ENCODE measurements at regions not wholly inside any gene's neighbourhood (a gene's known extent, or its start where the extent isn't known, plus 50 kb on each side); places are given as distances from the start of the nearest gene placed in this dataset.
"Not testable (repeated sequence)": the region's sequence is repeated elsewhere in the genome, so short reads cannot be mapped to it uniquely, and the experiment has no call there.

DNA sequence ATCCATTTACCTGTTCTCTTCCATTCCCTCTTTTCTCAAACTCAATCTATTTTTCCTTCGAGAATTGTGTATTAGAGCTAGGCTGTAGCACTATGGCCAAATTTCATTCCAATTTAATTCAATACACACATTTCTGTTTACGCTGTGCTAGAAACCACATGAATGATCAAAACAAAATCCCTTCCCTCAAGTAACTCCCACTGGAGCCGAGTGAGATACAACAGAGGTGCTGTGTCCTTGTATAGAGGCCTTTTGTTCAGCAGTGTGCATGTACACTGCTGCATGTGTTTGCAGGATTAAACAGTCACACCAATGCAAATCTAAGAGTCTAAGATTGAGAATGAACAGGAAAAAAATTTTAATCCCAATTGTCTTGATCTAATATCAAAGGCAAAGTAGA, 734.2 kb downstream of the RAPGEF2 start:
- TF ChIP-seq, protein P1, sequence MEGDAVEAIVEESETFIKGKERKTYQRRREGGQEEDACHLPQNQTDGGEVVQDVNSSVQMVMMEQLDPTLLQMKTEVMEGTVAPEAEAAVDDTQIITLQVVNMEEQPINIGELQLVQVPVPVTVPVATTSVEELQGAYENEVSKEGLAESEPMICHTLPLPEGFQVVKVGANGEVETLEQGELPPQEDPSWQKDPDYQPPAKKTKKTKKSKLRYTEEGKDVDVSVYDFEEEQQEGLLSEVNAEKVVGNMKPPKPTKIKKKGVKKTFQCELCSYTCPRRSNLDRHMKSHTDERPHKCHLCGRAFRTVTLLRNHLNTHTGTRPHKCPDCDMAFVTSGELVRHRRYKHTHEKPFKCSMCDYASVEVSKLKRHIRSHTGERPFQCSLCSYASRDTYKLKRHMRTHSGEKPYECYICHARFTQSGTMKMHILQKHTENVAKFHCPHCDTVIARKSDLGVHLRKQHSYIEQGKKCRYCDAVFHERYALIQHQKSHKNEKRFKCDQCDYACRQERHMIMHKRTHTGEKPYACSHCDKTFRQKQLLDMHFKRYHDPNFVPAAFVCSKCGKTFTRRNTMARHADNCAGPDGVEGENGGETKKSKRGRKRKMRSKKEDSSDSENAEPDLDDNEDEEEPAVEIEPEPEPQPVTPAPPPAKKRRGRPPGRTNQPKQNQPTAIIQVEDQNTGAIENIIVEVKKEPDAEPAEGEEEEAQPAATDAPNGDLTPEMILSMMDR (IDR thresholded peaks at IDR 0.05; ENCODE audit: low read depth, low read length, missing control alignments): no peak
- H3K4me3 ChIP-seq (ENCODE audit: low read depth, low read length): no peak overlapping the region
- in situ Hi-C loops (cut with HindIII; ENCODE audit: low sequenced_read_pairs): no loop called here
- DNase-seq (ENCODE audit: low read depth): no peak

DNA sequence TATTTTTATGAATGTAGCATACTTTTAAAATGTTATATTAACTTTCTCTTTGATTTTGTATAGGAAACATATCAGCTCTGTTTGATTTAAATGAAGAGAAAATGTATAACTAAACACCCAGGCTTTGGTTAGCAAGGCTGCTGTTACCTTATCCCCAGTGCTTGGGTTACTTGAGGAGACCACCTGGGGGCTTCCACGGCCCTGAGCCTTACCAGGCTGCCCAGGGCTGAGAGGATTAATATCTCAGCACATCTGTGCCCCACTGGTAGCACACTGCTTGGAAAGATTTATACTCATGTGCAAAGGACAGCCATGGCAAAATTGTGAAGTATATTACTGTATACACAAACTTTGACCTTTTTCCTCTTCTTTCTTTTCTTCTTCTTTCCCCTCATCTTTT, 752.9 kb downstream of the RAPGEF2 start:
- TF ChIP-seq, protein P1 (IDR thresholded peaks at IDR 0.05; ENCODE audit: low read depth, low read length, missing control alignments): no peak
- no peak for DNase-seq (ENCODE audit: low read depth)
- no peak overlapping the region for H3K4me3 ChIP-seq (ENCODE audit: low read depth, low read length)
- in situ Hi-C loops (cut with HindIII; ENCODE audit: low sequenced_read_pairs): no loop called here

DNA sequence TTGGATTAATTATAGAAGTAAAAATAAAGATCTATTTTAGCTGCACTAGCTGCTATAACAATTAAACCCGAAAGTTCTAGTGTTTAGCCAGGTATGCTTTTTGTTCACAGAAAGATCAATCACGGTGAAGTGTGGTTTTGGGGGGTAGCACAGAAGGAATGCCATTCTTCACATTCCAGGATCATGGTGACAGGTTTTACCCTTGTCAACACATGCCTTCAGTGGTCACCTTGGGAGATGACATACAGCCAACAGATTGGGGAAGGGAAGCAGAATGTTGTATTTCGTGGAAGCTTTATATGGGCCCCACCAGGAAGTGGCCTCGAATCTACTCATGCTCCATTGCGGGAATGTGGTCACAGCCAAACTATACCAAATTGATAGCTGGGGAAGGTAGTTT, 753.6 kb downstream of the RAPGEF2 start:
- TF ChIP-seq, protein P1 (IDR thresholded peaks at IDR 0.05; ENCODE audit: low read depth, low read length, missing control alignments): no peak
- H3K4me3 ChIP-seq (ENCODE audit: low read depth, low read length): no peak overlapping the region
- DNase-seq (ENCODE audit: low read depth): no peak
- in situ Hi-C loops (cut with HindIII; ENCODE audit: low sequenced_read_pairs): no loop called here

DNA sequence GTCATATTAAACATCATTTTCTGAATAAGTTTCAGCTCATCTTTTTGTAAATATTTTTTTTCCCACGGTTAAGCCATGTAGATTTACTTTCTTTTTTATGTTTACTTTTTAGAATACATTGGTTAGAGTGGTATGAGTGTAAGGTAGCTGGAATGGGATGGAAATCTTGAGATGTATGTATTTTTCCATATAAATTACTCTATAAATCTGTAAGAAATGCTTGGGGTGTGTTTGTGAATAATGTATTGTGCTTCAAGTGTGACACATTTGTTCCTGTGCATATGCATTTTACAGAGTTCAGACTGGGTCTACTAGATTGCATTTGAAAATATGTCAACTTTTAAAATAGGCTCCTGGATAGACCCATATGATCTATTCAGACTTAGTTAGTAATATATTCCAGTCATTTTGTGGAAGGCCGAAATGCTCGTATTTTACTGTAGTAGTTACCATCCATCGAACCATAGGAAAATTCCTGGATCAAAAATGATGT, 756.8 kb downstream of the RAPGEF2 start:
- no peak overlapping the region for H3K4me3 ChIP-seq (ENCODE audit: low read depth, low read length)
- TF ChIP-seq, protein P1 (IDR thresholded peaks at IDR 0.05; ENCODE audit: low read depth, low read length, missing control alignments): no peak
- no peak for DNase-seq (ENCODE audit: low read depth)
- in situ Hi-C loops (cut with HindIII; ENCODE audit: low sequenced_read_pairs): no loop called here

DNA sequence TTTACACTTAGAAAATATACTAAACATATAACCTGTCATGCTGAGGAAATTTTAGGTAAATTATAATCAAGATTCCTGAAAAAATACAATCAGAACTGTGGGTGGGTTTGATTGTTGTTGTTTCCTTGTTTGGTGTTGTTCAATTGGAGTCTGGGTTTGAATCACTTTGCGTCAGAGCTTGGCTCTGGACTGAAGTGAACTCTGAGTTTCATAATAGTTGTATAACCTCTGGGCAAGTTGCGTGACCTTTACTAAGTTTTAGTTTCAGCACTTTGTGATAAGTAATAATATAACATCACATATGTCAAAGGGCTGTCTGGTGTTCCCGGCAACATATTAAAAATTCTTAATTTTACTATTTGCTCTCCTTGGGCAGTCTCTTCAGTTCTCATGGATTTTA, 758.1 kb downstream of the RAPGEF2 start:
- DNase-seq (ENCODE audit: low read depth): no peak
- no peak overlapping the region for H3K4me3 ChIP-seq (ENCODE audit: low read depth, low read length)
- TF ChIP-seq, protein P1 (IDR thresholded peaks at IDR 0.05; ENCODE audit: low read depth, low read length, missing control alignments): no peak
- in situ Hi-C loops (cut with HindIII; ENCODE audit: low sequenced_read_pairs): no loop called here

DNA sequence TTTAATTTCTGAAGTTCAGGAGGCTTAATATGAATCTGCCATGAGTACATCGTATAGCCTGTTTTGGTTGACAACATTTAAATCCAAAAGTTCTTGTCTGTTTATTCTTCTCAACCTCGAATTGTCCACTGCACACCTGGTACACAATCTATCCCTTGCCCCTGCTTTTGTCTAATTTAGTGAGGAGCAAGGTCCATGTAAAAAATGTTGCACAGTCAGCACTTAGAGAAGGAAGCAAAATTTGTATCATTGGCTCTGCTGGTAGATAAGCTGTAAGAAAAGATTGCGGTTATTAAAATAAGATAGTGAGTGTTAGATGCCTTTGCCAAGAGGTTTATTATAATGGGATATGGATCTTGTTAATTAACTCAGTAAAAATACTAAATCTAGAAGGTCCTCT, 761.5 kb downstream of the RAPGEF2 start:
- H3K4me3 ChIP-seq (ENCODE audit: low read depth, low read length): no peak overlapping the region
- in situ Hi-C loops (cut with HindIII; ENCODE audit: low sequenced_read_pairs): no loop called here
- DNase-seq (ENCODE audit: low read depth): no peak
- TF ChIP-seq, protein P1 (IDR thresholded peaks at IDR 0.05; ENCODE audit: low read depth, low read length, missing control alignments): no peak

DNA sequence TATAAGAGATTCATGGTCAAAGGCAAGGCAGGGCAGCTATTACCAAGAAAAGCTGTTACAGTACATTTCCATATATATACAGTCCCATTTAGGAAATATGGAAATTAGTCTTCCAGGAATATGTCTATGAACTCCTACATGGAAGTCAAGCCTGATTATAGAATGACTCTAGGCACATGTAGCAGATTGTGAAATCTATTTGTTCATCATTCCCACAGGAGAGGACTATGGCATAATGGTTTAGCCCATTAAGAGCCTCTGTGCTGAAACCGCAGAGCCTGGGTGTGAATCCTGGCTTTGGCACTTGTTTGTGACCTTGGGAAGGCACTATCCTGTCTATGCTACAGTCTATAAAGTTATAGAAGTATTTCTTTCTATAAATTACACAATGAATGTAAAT, 764.8 kb downstream of the RAPGEF2 start:
- DNase-seq (ENCODE audit: low read depth): no peak
- TF ChIP-seq, protein P1 (IDR thresholded peaks at IDR 0.05; ENCODE audit: low read depth, low read length, missing control alignments): no peak
- H3K4me3 ChIP-seq (ENCODE audit: low read depth, low read length): no peak overlapping the region
- in situ Hi-C loops (cut with HindIII; ENCODE audit: low sequenced_read_pairs): no loop called here

DNA sequence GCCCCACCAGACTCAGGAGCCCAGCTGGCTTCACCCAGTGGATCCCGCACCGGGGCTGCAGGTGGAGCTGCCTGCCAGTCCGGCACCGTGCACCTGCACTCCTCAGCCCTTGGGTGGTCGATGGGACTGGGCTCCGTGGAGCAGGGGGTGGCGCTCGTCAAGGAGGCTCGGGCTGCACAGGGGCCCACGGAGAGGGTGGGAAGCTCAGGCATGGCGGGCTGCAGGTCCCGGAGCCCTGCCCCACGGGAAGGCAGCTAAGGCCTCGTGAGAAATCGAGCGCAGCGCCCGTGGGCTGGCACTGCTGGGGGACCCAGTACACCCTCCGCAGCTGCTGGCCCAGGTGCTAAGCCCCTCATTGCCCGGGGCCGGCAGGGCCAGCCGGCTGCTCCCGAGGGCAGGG, 766.1 kb downstream of the RAPGEF2 start:
- in situ Hi-C loops (cut with HindIII; ENCODE audit: low sequenced_read_pairs); DNase-seq (ENCODE audit: low read depth): not testable (repeated sequence)

More for the DNA sequence above, 766.1 kb downstream of the RAPGEF2 start:
- not testable (repeated sequence) for H3K4me3 ChIP-seq (ENCODE audit: low read depth, low read length)

All from astrocyte of the cerebellum (primary cell).